ENCODE measurements at regions not wholly inside any gene's neighbourhood (a gene's known extent, or its start where the extent isn't known, plus 50 kb on each side); places are given as distances from the start of the nearest gene placed in this dataset.

- TF ChIP-seq CTCF (IDR thresholded peaks at IDR 0.05) (no peak), SIN3A (IDR thresholded peaks at IDR 0.05; ENCODE audit: borderline replicate concordance, insufficient read depth, low read depth, low read length) (no peak), TCF7L2 (IDR thresholded peaks at IDR 0.05; ENCODE audit: low read depth, low read length) (no peak), POLR2AphosphoS5 (IDR thresholded peaks at IDR 0.05; ENCODE audit: low read depth, low read length) (no peak), REST (IDR thresholded peaks at IDR 0.05; ENCODE audit: insufficient read depth in 1 of 2, low read depth in 2 of 2, low read length in 1 of 2) (no peak)
Observed at GRCh38 chr7:116420003-116420402, 79.5 kb upstream of the CAV2 start.
